T-cell (primary cell): ENCODE measurements at regions not wholly inside any gene's neighbourhood (a gene's known extent, or its start where the extent isn't known, plus 50 kb on each side); places are given as distances from the start of the nearest gene placed in this dataset.

Experiments
- ATAC-seq, 4 experiments: fragments of 200-7000 bp in 3 of 4; fragments of 150-1000 bp in 1 of 4; cut with Tn5 transposase; replicated peaks in 1 of 4; 1 replicate in 3 of 4; 2 replicates in 1 of 4; pipeline ENCODE4 v1.10.0; 2021; ENCODE audit warnings: moderate library complexity in 3 of 4, mild to moderate bottlenecking in 2 of 4, moderate number of reproducible peaks in 1 of 4
- CTCF ChIA-PET, 2 donors: fragments of 300-600 bp; sonication (Branson Sonifier 250); formaldehyde crosslinking; loops; one replicate each; lab custom pipeline; 2022; ENCODE audit warnings: antibody characterized with exemption in 2 of 2; lab: Charles Lee
- POLR2A ChIA-PET, 2 donors: fragments of 300-600 bp; sonication (Branson Sonifier 250); formaldehyde crosslinking; loops; one replicate each; lab custom pipeline; 2022; ENCODE audit warnings: antibody characterized with exemption in 2 of 2; lab: Charles Lee
- DNase-seq, 35 experiments: peaks; one replicate each; pipeline versions ENCODE4 v3.0.0 to v3.0.0-alpha.2; 2013 to 2023
- H3K27ac ChIP-seq: one replicate; pipeline ENCODE4 v1.5.1; 2013; ENCODE audit warnings: low read length
- H3K27me3 ChIP-seq, 2 experiments: replicated peaks in 1 of 2; 1 replicate in 1 of 2; 2 replicates in 1 of 2; pipeline versions ENCODE4 v1.6.1 to v1.7.0; 2013; ENCODE audit warnings: low read length in 1 of 2, mixed read lengths in 1 of 2; ENCODE audit not compliant: control insufficient read depth in 2 of 2, insufficient read depth in 2 of 2; ENCODE audit errors: extremely low read depth in 1 of 2
- H3K36me3 ChIP-seq, 2 donors: 1 replicate in 1 of 2; 2 replicates in 1 of 2; pipeline versions ENCODE4 v1.6.1 to v1.7.0; 2013; ENCODE audit warnings: low read length in 1 of 2; ENCODE audit not compliant: control insufficient read depth in 2 of 2, insufficient read depth in 1 of 2; ENCODE audit errors: extremely low read depth in 1 of 2
- H3K4me1 ChIP-seq, 2 experiments: 1 replicate in 1 of 2; 2 replicates in 1 of 2; pipeline versions ENCODE4 v1.6.1 to v1.7.0; 2013; ENCODE audit warnings: low read length in 2 of 2, mixed read lengths in 1 of 2; ENCODE audit not compliant: insufficient read depth in 2 of 2, control insufficient read depth in 1 of 2; ENCODE audit errors: extremely low read depth in 1 of 2
- H3K4me3 ChIP-seq, 2 donors: 1 replicate in 1 of 2; 2 replicates in 1 of 2; pipeline versions ENCODE4 v1.5.1 to v1.7.0; 2013; ENCODE audit warnings: mild to moderate bottlenecking in 2 of 2, low read length in 1 of 2, moderate library complexity in 1 of 2; ENCODE audit not compliant: control insufficient read depth in 1 of 2; ENCODE audit errors: extremely low read depth in 1 of 2
- H3K9me3 ChIP-seq: 2 replicates; pipeline ENCODE4 v1.7.0; 2013
- H3K27ac Mint-ChIP-seq, 2 donors: one replicate each; pipeline ENCODE4 v1.8.0; 2020 to 2021; ENCODE audit warnings: mild to moderate bottlenecking in 2 of 2, mixed read lengths in 2 of 2
- H3K27me3 Mint-ChIP-seq, 2 donors: one replicate each; pipeline ENCODE4 v1.8.0; 2021 to 2022; ENCODE audit warnings: mixed read lengths in 2 of 2
- H3K36me3 Mint-ChIP-seq: one replicate; pipeline ENCODE4 v1.8.0; 2021; ENCODE audit warnings: mixed read lengths
- H3K4me1 Mint-ChIP-seq, 3 donors: one replicate each; pipeline ENCODE4 v1.8.0; 2020 to 2022; ENCODE audit warnings: mixed read lengths in 3 of 3, mild to moderate bottlenecking in 1 of 3
- H3K4me3 Mint-ChIP-seq, 3 donors: one replicate each; pipeline ENCODE4 v1.8.0; 2020 to 2022; ENCODE audit warnings: mild to moderate bottlenecking in 3 of 3, mixed read lengths in 3 of 3, moderate library complexity in 3 of 3
- H3K9me3 Mint-ChIP-seq, 3 donors: one replicate each; pipeline ENCODE4 v1.8.0; 2020 to 2022; ENCODE audit warnings: mixed read lengths in 3 of 3
- WGBS: methylation state at CpG from one replicate; pipeline ENCODE4 v1.1.5; 2013; ENCODE audit warnings: missing lambda C conversion rate; ENCODE audit not compliant: insufficient coverage; 5-methylcytosine and 5-hydroxymethylcytosine counted together

DNA sequence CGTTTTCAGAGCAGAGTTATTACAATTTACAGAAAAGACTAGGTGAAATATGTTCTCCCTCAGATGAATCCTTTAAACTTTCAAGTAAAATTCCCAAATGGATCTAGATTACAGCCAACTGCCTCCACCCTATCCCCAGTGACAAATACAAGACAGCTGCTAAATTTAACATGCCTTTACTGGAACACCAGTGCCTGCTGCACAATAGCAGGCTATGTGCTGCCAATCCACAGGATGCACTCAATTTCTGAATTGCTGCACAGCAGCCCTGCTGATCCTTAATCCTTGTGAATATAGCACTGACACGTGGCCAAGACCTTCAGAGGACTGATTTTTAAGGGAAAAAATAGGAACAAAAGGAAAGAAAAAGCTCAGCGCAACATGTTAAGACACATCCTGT is 128.9 kb downstream of the CCER1 start:
- ATAC-seq (no peak), DNase-seq (no peak)
- H3K9me3 ChIP-seq: no peaks in the 10 kb centered on the region
- no peak overlapping the region for H3K27ac ChIP-seq
- H3K27me3 ChIP-seq: no peaks in the 10 kb centered on the region
- ChIA-PET CTCF (no interaction called here), POLR2A (no interaction called here)
- Mint-ChIP-seq H3K36me3 (no peaks in the 10 kb centered on the region), H3K4me1 (no peaks in the 10 kb centered on the region), H3K9me3 (peaks cover 0 to 3% (median 0%) of the 10 kb centered on the region in 3 donors), H3K4me3 (no peak overlapping the region), H3K27ac (no peak overlapping the region), H3K27me3 (peaks cover 0 to 11% of the 10 kb centered on the region in 2 donors)
- no peak overlapping the region for H3K4me3 ChIP-seq
- 44% methylated on average over 1 of the region's 3 CpGs for WGBS
- no peaks in the 10 kb centered on the region for H3K36me3 ChIP-seq
- H3K4me1 ChIP-seq: no peaks in the 10 kb centered on the region

DNA sequence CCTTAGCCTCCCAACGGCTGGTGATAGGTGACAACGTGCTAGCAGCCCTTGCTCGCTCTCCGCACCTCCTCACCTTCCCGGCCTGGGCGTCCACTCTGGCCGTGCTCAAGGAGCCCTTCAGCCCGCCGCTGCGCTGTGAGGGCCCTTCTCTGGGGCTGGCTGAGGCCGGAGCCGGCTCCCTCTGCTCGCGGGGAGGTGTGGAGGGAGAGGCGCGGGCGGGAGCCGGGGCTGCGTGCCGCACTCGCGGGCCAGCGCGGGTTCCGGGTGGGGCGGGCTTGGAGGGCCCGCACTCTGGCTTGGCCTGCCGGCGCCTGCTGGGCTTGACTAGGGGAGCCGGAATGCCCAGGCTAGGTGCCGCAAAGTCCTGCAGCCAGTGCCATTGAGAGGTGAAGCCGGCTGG is 131.1 kb downstream of the CCER1 start:
- Mint-ChIP-seq H3K4me3 (no peak overlapping the region), H3K4me1 (no peaks in the 10 kb centered on the region), H3K27ac (no peak overlapping the region), H3K27me3 (peaks cover 0 to 8% of the 10 kb centered on the region in 2 donors), H3K9me3 (peaks cover 0 to 3% (median 0%) of the 10 kb centered on the region in 3 donors), H3K36me3 (no peaks in the 10 kb centered on the region)
- H3K9me3 ChIP-seq: no peaks in the 10 kb centered on the region
- H3K27ac ChIP-seq: no peak overlapping the region
- ChIA-PET CTCF (interaction anchor here in 1 of 2 donors (0.8 kb wide), 1 partner anchor 10 kb away, joined by 3 read pairs; no protein-coding TSS in a partner anchor), POLR2A (no interaction called here)
- DNase-seq (no peak), ATAC-seq (no peak)
- 97% methylated on average over 32 of the region's 32 CpGs for WGBS
- no peaks in the 10 kb centered on the region for H3K27me3 ChIP-seq
- no peak overlapping the region for H3K4me3 ChIP-seq
- H3K4me1 ChIP-seq: no peaks in the 10 kb centered on the region
- H3K36me3 ChIP-seq: no peaks in the 10 kb centered on the region

DNA sequence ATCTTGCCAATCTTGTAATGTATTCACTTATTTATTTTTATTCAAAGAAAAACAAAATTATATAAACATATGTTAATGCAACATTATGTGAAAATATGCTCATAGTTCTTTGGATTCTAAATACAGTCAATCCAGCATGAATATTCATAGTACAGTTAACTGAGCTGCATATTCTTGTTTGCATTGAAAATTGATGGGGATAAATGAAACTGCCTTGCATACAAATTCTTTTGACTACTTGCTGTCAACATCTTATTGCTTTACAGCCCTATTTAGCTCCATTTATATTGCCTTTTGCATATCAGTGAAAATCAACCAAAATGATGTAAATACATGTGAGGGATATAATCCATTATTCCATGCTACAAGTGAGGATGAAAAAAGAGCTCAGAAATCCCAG is 135.3 kb downstream of the CCER1 start:
- H3K27ac ChIP-seq: no peak overlapping the region
- ATAC-seq: no peak
- no peaks in the 10 kb centered on the region for H3K27me3 Mint-ChIP-seq
- ChIA-PET CTCF (interaction anchor here in 1 of 2 donors (0.5 to 0.7 kb wide), 2 partner anchors 147 to 862 kb away, joined by 3 read pairs; no protein-coding TSS in a partner anchor), POLR2A (no interaction called here)
- H3K4me3 Mint-ChIP-seq: no peak overlapping the region
- H3K4me1 Mint-ChIP-seq: no peaks in the 10 kb centered on the region
- no peaks in the 10 kb centered on the region for H3K9me3 Mint-ChIP-seq
- no peak overlapping the region for H3K4me3 ChIP-seq
- no peaks in the 10 kb centered on the region for H3K27me3 ChIP-seq
- DNase-seq: no peak
- H3K4me1 ChIP-seq: no peaks in the 10 kb centered on the region
- H3K9me3 ChIP-seq: no peaks in the 10 kb centered on the region
- H3K36me3 ChIP-seq: no peaks in the 10 kb centered on the region
- no peaks in the 10 kb centered on the region for H3K36me3 Mint-ChIP-seq
- no peak overlapping the region for H3K27ac Mint-ChIP-seq

DNA sequence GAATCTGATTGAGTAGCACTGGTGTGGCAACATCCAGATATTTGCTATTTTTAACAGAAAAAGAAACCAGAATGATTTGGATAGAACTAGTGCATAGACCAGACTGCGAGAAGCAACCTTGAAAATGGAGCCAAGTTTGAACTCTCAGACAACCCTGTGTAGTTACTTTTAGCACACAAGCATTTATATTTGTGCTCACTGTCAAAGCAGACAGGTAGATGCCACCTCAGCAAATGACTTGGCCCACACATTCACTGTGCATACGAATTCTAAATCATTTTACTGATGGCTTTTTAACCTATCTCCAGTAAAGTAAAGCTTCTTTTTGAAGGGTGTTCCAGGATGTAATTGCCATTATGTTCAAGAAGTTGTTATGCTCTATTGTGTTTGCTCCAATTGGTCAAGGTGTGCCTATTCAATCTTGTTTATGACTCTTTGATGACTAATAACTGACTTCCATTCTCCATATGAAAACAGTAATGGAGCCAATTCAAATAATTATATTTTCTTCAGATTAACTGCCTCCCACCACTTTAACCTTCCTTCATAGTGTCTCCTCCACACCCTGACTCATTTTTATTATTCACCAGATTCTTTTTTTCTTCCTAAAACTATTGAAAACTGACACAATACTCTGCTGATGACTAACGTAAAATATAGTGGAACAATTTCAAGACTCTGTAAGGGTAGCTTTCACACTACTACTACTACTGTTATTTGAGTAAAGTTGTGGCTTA is 138.5 kb downstream of the CCER1 start:
- CTCF ChIA-PET: no interaction called here

DNA sequence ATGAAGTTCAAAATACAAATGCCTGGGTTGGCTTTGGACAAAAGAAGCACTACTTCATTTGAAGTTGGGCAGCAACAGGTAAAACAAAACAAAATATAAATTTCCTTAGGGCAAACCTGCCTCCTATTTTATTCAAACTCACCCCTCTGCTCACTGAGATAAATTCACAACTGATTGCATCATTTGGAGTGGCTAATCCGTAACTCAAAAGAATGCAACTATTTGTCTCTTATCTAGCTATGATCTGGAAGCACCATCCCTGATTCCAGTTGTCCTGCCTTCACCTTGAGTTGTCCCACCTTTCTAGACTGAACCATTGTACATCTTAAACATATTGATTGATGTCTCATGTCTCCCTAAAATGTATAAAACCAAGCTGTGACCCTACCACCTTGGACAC is 145.0 kb downstream of the CCER1 start:
- Mint-ChIP-seq H3K27ac (no peak overlapping the region), H3K27me3 (peaks cover 0 to 2% of the 10 kb centered on the region in 2 donors), H3K9me3 (no peaks in the 10 kb centered on the region), H3K4me1 (no peaks in the 10 kb centered on the region), H3K4me3 (no peak overlapping the region), H3K36me3 (no peaks in the 10 kb centered on the region)
- Histone ChIP-seq H3K27ac (no peak overlapping the region), H3K4me1 (no peaks in the 10 kb centered on the region), H3K36me3 (no peaks in the 10 kb centered on the region), H3K27me3 (no peaks in the 10 kb centered on the region), H3K4me3 (no peak overlapping the region), H3K9me3 (no peaks in the 10 kb centered on the region)
- DNase-seq (no peak), ATAC-seq (no peak)
- CTCF ChIA-PET: no interaction called here
- POLR2A ChIA-PET: no interaction called here
- 67% methylated on average over 1 of the region's 1 CpG for WGBS

More for the DNA sequence above, 138.5 kb downstream of the CCER1 start:
- H3K27me3 ChIP-seq: no peaks in the 10 kb centered on the region
- no peaks in the 10 kb centered on the region for H3K27me3 Mint-ChIP-seq
- POLR2A ChIA-PET: no interaction called here
- H3K4me1 Mint-ChIP-seq: no peaks in the 10 kb centered on the region
- H3K27ac ChIP-seq: no peak overlapping the region
- ATAC-seq: no peak
- H3K36me3 Mint-ChIP-seq: no peaks in the 10 kb centered on the region
- H3K4me3 Mint-ChIP-seq: no peak overlapping the region
- H3K27ac Mint-ChIP-seq: no peak overlapping the region
- 100% methylated on average over 1 of the region's 3 CpGs for WGBS
- H3K36me3 ChIP-seq: no peaks in the 10 kb centered on the region
- H3K9me3 Mint-ChIP-seq: no peaks in the 10 kb centered on the region
- H3K4me3 ChIP-seq: no peak overlapping the region
- H3K9me3 ChIP-seq: no peaks in the 10 kb centered on the region
- no peaks in the 10 kb centered on the region for H3K4me1 ChIP-seq
- DNase-seq: no peak

DNA sequence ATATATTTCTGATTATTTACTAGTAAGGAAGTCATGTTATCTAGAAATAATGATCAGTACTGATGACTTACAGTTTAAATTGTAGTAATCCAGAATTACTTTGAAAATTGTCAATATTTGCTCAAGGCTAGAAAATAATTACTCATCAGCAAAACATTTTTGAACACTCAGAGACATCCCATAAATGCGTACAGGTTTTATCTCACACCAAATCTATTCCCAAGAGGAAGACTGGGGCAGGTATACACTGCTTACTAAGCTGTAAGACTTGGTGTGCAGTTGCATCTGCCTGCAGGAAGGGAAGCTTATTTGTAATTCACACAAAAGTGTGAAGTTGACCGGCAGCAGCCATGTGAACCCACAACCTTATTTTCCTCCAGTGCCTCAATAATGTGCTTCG is 146.4 kb downstream of the CCER1 start:
- no peaks in the 10 kb centered on the region for H3K27me3 ChIP-seq
- ChIA-PET POLR2A (no interaction called here), CTCF (no interaction called here)
- H3K4me1 ChIP-seq: no peaks in the 10 kb centered on the region
- H3K36me3 Mint-ChIP-seq: no peaks in the 10 kb centered on the region
- H3K4me1 Mint-ChIP-seq: no peaks in the 10 kb centered on the region
- DNase-seq: no peak
- H3K4me3 ChIP-seq: no peak overlapping the region
- no peak overlapping the region for H3K4me3 Mint-ChIP-seq
- H3K27ac ChIP-seq: no peak overlapping the region
- H3K9me3 Mint-ChIP-seq: no peaks in the 10 kb centered on the region
- H3K36me3 ChIP-seq: no peaks in the 10 kb centered on the region
- no peaks in the 10 kb centered on the region for H3K9me3 ChIP-seq
- peaks cover 0 to 2% of the 10 kb centered on the region in 2 donors for H3K27me3 Mint-ChIP-seq
- WGBS: no CpG with 5 or more reads among the region's 3 CpGs
- no peak overlapping the region for H3K27ac Mint-ChIP-seq
- ATAC-seq: no peak
